ENCODE measurements at regions not wholly inside any gene's neighbourhood (a gene's known extent, or its start where the extent isn't known, plus 50 kb on each side); places are given as distances from the start of the nearest gene placed in this dataset.

DNA sequence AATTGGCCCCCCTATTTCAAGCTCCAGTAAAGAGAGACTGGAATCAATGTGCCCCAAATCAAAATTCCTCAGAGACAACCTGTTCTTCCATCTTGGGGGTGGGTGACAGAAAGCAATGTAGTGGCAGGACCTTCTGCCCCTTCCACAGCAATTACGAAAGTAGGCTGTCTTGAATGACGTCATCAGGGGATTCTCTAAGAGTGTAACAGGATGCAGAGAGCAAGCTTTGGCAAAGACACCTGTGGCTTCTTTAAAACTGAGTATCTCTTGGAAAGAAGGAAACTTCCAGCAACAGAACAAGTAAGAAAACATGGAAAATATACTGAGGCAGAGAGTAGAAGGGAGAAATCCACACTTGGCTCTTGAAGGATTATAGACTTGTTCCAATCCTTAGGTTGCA, 247.6 kb upstream of the PDE4D start:
- H3K27ac ChIP-seq (ENCODE audit: control insufficient read depth, insufficient read depth), result no peak overlapping the region
- H3K79me2 ChIP-seq (ENCODE audit: control insufficient read depth, insufficient read depth, low read length), result no peaks in the 10 kb centered on the region
- 41% methylated on average over 2 of the region's 2 CpGs for whole genome bisulfite sequencing (ENCODE audit: insufficient coverage, insufficient replicate concordance, low lambda C conversion rate, missing lambda C conversion rate)
- ATAC-seq (peak; percentile 56; the same call in 2 of the 3 replicates), DNase-seq (ENCODE audit: low read depth, low spot score) (no peak), FAIRE-seq (no peak)
- ChIA-PET POLR2A (no interaction called here), SMC1A (ENCODE audit: uncharacterized antibody, unreplicated experiment) (interaction anchor here (1.2 kb wide), 1 partner anchor 334 kb away, joined by 5 read pairs; no protein-coding TSS in a partner anchor), CTCF (no interaction called here), RAD21 (ENCODE audit: unreplicated experiment) (no interaction called here)
- no peak overlapping the region for H2AFZ ChIP-seq (ENCODE audit: control insufficient read depth, low read depth, low read length)
- no peaks in the 10 kb centered on the region for H3K27me3 ChIP-seq (replicated peaks in 1 of 2; ENCODE audit: control insufficient read depth in 2 of 2, insufficient read depth in 2 of 2, low read length in 1 of 2)
- H3K9me3 ChIP-seq (replicated peaks; ENCODE audit: control insufficient read depth, insufficient read depth, low read length), result no peaks in the 10 kb centered on the region
- H3K4me1 ChIP-seq (ENCODE audit: control insufficient read depth, insufficient read depth, low read length), result no peaks in the 10 kb centered on the region
- no TSS peak for BruUV-seq (replicated peaks)
- H3K4me3 ChIP-seq, result no peak overlapping the region
- H3K9ac ChIP-seq (ENCODE audit: control insufficient read depth, insufficient read depth, low read length), result no peak overlapping the region
- TF ChIP-seq ATF7 (IDR thresholded peaks at IDR 0.05; ENCODE audit: low read depth), result peak; percentile 82
- 0 out of 2 replicates have a peak, but pooled peaks have one; percentile 28 for TF ChIP-seq CREM (IDR thresholded peaks at IDR 0.05; ENCODE audit: low read depth)
- no peak for TF ChIP-seq CEBPZ (IDR thresholded peaks at IDR 0.05; ENCODE audit: low read depth, low read length)
- 0 out of 2 replicates have a peak, but pooled peaks have one; percentile 15 for TF ChIP-seq CREB1 (IDR thresholded peaks at IDR 0.05; ENCODE audit: low read depth)
- TF ChIP-seq TARDBP (IDR thresholded peaks at IDR 0.05; ENCODE audit: borderline replicate concordance), result no peak
- no peak for TF ChIP-seq FOXM1 (IDR thresholded peaks at IDR 0.05; ENCODE audit: low read depth, low read length)
- H3K36me3 ChIP-seq (ENCODE audit: control insufficient read depth in 2 of 2, insufficient read depth in 2 of 2, low read length in 1 of 2), result no peaks in the 10 kb centered on the region
- intact Hi-C loops (cut with micrococcal nuclease; ENCODE audit: unreplicated experiment) (no loop called here), in situ Hi-C loops (cut with MboI) (no loop called here)
- H3K4me2 ChIP-seq (ENCODE audit: control insufficient read depth, insufficient read depth), result no peak overlapping the region
- H4K20me1 ChIP-seq (ENCODE audit: control insufficient read depth, insufficient read depth), result no peaks in the 10 kb centered on the region
